ENCODE measurements at regions not wholly inside any gene's neighbourhood (a gene's known extent, or its start where the extent isn't known, plus 50 kb on each side); places are given as distances from the start of the nearest gene placed in this dataset.

DNA sequence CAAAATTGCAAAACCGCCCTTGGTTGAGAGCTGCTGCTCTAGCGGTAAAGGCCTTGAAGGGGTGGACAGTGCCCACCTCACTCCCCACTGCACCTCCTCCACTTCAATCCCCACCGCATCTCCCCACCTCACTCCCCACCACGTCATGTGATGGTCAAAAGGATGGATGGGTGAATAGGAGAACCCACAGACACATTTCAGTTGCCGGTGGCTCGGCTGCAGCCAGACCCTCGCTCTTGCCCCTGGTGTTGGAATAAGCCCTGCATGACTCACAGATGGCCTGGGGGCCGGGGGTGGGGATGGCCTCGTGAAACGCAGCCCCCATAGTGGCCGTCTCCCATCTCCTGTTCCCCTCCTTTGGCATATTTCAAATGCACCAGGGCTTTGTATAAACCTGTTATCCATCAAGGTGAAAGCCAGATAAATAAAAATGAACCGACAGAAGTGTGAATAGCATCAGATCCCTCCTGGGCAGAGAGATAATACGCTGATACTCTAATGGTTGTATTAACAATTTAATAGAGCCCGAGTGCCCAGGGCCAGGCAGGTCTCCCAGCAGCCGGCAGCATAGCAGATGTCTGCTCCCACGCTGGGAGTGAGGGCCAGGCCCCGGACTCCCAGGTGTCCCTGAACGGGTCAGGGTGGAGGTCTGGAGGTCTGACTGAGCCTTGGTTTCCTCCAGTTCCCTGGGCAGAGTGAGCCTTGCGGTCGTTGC, 300.3 kb downstream of the NPHP4 start:
- no peak for DNase-seq (ENCODE audit: low read depth)
- TF ChIP-seq, protein P1, sequence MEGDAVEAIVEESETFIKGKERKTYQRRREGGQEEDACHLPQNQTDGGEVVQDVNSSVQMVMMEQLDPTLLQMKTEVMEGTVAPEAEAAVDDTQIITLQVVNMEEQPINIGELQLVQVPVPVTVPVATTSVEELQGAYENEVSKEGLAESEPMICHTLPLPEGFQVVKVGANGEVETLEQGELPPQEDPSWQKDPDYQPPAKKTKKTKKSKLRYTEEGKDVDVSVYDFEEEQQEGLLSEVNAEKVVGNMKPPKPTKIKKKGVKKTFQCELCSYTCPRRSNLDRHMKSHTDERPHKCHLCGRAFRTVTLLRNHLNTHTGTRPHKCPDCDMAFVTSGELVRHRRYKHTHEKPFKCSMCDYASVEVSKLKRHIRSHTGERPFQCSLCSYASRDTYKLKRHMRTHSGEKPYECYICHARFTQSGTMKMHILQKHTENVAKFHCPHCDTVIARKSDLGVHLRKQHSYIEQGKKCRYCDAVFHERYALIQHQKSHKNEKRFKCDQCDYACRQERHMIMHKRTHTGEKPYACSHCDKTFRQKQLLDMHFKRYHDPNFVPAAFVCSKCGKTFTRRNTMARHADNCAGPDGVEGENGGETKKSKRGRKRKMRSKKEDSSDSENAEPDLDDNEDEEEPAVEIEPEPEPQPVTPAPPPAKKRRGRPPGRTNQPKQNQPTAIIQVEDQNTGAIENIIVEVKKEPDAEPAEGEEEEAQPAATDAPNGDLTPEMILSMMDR (IDR thresholded peaks at IDR 0.05; ENCODE audit: insufficient read depth, low read depth, low read length, missing control alignments): no peak
- H3K4me3 ChIP-seq (ENCODE audit: low read depth, low read length): no peak overlapping the region

DNA sequence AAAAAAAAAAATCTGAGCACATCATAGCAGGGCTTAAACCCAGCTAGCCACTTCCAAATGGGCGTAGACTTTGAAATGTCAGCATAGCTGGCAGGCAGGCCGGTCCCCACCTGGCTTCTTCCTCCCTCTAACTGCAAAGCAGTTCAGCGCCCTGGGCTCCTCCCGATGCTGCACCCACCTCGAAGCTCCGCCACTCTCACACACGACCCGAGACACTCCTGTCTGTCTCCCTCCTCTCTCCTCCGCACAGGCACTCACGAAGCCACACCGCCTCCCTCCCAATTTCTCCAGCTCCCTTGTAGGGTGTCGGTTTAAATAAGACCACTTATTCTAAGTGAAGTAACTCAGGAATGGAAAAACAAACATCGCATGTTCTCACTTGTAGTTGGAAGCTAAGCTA, 301.3 kb downstream of the NPHP4 start:
- no peak overlapping the region for H3K4me3 ChIP-seq (ENCODE audit: low read depth, low read length)
- DNase-seq (ENCODE audit: low read depth): no peak
- TF ChIP-seq, protein P1 (IDR thresholded peaks at IDR 0.05; ENCODE audit: insufficient read depth, low read depth, low read length, missing control alignments): no peak

GRCh38 chr1:5690291-5690690, 301.9 kb downstream of the NPHP4 start:
- TF ChIP-seq, protein P1 (IDR thresholded peaks at IDR 0.05; ENCODE audit: insufficient read depth, low read depth, low read length, missing control alignments): no peak
- H3K4me3 ChIP-seq (ENCODE audit: low read depth, low read length): no peak overlapping the region
- DNase-seq (ENCODE audit: low read depth): no peak

DNA sequence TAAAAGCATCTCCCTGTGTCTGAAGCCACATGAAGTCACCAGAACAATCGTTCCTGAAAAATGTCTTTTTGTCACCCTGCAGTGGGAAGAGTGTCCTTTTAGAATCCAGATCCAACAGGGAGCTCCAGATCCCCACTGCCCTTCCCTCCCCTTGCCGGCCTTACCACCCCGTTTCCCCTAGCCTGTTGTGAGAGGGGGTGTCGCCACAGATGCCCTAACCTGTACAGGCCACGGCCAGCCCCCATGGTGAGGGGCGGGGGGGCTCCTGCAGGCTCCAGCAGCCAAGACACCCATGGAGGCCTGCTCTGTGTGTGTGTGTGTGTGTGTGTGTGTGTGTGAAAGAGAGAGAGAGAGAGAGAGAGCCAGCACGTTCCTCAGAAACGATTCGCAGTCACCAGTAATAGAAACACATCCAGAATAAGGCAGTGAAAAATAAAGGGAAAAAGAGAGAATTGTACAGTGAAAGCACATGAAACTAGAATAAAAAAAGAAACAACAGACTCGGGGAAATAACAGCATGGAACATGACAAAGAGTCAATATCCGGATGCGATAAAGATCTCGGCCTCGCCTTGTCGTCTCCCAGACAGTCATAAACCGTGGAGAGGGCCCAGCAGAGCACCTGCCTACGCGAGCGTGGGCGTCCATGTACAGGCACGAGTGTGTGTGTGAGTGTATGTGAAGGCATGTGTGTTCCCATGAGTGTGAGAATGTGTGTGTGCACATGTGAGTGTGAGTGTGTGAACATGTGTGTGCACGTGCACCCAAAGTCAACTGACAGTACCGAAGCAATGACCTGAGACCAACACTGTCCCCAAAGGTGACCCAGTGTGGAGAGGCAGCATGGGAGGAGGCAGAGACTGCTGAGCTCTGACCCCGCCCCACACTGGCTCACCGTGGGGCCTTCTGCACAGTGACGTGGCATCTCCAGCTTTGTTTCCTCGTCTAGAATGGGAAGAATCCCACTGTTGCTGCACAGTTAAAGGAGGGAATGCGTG, 303.8 kb downstream of the NPHP4 start:
- H3K4me3 ChIP-seq (ENCODE audit: low read depth, low read length): no peak overlapping the region
- TF ChIP-seq, protein P1 (IDR thresholded peaks at IDR 0.05; ENCODE audit: insufficient read depth, low read depth, low read length, missing control alignments): no peak
- no peak for DNase-seq (ENCODE audit: low read depth)

GRCh38 chr1:5686925-5687706, 305.1 kb downstream of the NPHP4 start:
- no peak for DNase-seq (ENCODE audit: low read depth)
- TF ChIP-seq, protein P1 (IDR thresholded peaks at IDR 0.05; ENCODE audit: insufficient read depth, low read depth, low read length, missing control alignments): no peak
- H3K4me3 ChIP-seq (ENCODE audit: low read depth, low read length): no peak overlapping the region

- no peak overlapping the region for H3K4me3 ChIP-seq (ENCODE audit: low read depth, low read length)
- TF ChIP-seq, protein P1 (IDR thresholded peaks at IDR 0.05; ENCODE audit: insufficient read depth, low read depth, low read length, missing control alignments): no peak
- DNase-seq (ENCODE audit: low read depth): no peak
Measured at GRCh38 chr1:5686195-5686594, 306.0 kb downstream of the NPHP4 start.

All from GM12865 (cell line).